ENCODE measurements at regions not wholly inside any gene's neighbourhood (a gene's known extent, or its start where the extent isn't known, plus 50 kb on each side); places are given as distances from the start of the nearest gene placed in this dataset.

DNA sequence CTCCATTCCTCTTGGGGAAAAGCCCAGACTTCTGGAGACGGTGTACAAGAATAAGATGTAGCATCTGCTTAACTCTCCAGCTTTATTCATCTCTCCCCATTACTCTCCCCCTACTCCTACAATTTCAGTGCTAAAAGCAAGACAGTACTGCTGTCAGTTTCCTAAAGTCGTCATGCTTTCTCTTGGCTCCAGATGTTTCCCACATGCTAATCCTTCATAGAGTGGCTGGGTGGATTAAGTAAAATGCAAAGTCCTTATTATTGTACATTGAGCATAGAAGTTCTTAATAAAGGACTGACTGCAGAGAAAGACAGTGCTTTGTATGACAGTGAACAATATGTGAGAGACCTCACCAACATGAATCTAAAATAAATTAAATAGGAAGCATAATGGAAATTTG is 142.2 kb upstream of the UBASH3B start:
- TF ChIP-seq POLR2AphosphoS5 (IDR thresholded peaks at IDR 0.05; ENCODE audit: borderline replicate concordance, low read depth, low read length) (no peak), EZH2 (IDR thresholded peaks at IDR 0.05) (no peak), FOXP2 (optimal IDR thresholded peaks at IDR 0.05; ENCODE audit: control extremely low read depth, extremely low read length, insufficient read depth) (no peak)

Measured in SK-N-MC (cell line).